BLaER1 treated with 17β-estradiol and CSF1 and Interleukin-3, amounts not matched to agents 10 nM and 100 nM (cell line): ENCODE measurements at regions not wholly inside any gene's neighbourhood (a gene's known extent, or its start where the extent isn't known, plus 50 kb on each side); places are given as distances from the start of the nearest gene placed in this dataset.
A peak's percentile ranks its signal among the peaks of the same experiment; 100 is the strongest.

Experiments used
- H3K27ac ChIP-seq, 11 experiments: shearing (Covaris generic); formaldehyde crosslinking; 2 replicates each; pipeline ENCODE4 v1.8.1; 2022
- H3K27me3 ChIP-seq, 11 experiments: shearing (Covaris generic); formaldehyde crosslinking; 2 replicates each; pipeline ENCODE4 v1.8.1; 2022
- H3K36me3 ChIP-seq, 11 experiments: shearing (Covaris generic); formaldehyde crosslinking; 2 replicates each; pipeline ENCODE4 v1.8.1; 2022
- H3K4me1 ChIP-seq, 10 experiments: shearing (Covaris generic); formaldehyde crosslinking; 2 replicates each; pipeline ENCODE4 v1.8.1; 2022
- H3K4me2 ChIP-seq, 11 experiments: shearing (Covaris generic); formaldehyde crosslinking; 2 replicates each; pipeline ENCODE4 v1.8.1; 2022
- H3K4me3 ChIP-seq, 10 experiments: shearing (Covaris generic); formaldehyde crosslinking; 2 replicates each; pipeline ENCODE4 v1.8.1; 2022
- H3K9ac ChIP-seq, 11 experiments: shearing (Covaris generic); formaldehyde crosslinking; 2 replicates each; pipeline ENCODE4 v1.8.1; 2022
- H3K9me3 ChIP-seq, 11 experiments: shearing (Covaris generic); formaldehyde crosslinking; replicated peaks in 1 of 11; 2 replicates each; pipeline ENCODE4 v1.8.1; 2022
- H4K20me1 ChIP-seq, 11 experiments: shearing (Covaris generic); formaldehyde crosslinking; 2 replicates each; pipeline ENCODE4 v1.8.1; 2022
- Cebpa-rat ChIP-seq, 11 experiments: shearing (Covaris generic); IDR thresholded peaks; 2 replicates each; pipeline ENCODE4 v1.8.1; 2022

DNA sequence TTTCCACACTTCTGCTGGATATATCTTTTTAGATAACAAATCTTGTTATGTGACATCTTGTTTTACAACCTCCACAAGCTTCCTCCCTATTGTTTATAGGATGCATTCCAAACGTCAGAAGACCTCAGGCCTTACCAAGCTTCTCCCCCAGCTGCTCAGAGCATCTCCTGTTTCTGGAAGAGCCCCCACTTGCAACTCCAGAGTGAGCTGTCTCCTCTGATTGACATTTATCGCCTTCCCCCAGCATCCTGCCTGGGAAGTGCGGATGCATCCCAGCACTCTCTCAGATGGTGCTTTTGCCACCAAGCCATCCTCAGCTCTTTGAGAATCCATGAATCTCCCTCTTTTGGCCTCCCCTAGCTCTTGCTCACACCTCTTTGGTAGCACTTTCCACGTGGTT, 123.5 kb downstream of the LRRC70 start:
- H3K9ac ChIP-seq, result no peak overlapping the region
- H4K20me1 ChIP-seq, result no peaks in the 10 kb centered on the region
- no peaks in the 10 kb centered on the region for H3K9me3 ChIP-seq
- no peak overlapping the region for H3K27ac ChIP-seq
- no peak overlapping the region for H3K4me2 ChIP-seq
- TF ChIP-seq Cebpa-rat (IDR thresholded peaks at IDR 0.05), result no peak
- no peaks in the 10 kb centered on the region for H3K27me3 ChIP-seq
- H3K4me3 ChIP-seq, result no peak overlapping the region
- peaks cover 0 to 17% (median 0%) of the 10 kb centered on the region in 10 experiments; a peak in 6 of 20 replicates for H3K4me1 ChIP-seq
- H3K36me3 ChIP-seq, result no peaks in the 10 kb centered on the region

DNA sequence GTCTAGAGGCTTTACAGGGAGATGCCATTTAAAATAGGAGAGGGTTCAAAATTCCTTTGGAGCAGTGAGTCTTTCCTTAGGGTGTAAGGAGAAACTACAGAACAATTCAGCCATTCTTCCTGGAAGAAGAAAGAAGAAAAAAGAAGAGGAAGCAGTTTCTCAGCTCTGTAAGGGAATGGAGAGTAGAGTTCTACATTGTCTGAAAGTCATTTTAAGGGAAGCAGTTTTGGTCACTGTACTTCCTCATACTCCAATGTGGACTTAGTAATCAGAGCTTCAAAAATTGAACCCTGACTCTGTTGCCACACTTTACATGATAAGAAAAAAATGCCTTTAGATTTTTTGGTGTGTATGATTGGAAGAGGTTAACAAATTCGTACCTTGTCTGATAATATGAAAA, 122.4 kb downstream of the LRRC70 start:
- Histone ChIP-seq H3K9ac (no peak overlapping the region), H3K36me3 (no peaks in the 10 kb centered on the region), H3K4me1 (peaks cover 0 to 15% (median 0%) of the 10 kb centered on the region in 10 experiments; a peak in 6 of 20 replicates), H3K27me3 (no peaks in the 10 kb centered on the region), H3K27ac (peak overlapping the region in 3 of 11 experiments; percentile 25 to 47 (median 30); a peak in 4 of 22 replicates), H3K4me2 (peak overlapping the region in 3 of 11 experiments; percentile 21 to 65 (median 41); a peak in 5 of 22 replicates), H3K9me3 (peaks cover 0 to 4% (median 0%) of the 10 kb centered on the region in 11 experiments; a peak in 1 of 22 replicates), H4K20me1 (no peaks in the 10 kb centered on the region), H3K4me3 (no peak overlapping the region)
- TF ChIP-seq Cebpa-rat (IDR thresholded peaks at IDR 0.05), result no peak

- Histone ChIP-seq H3K27me3 (no peaks in the 10 kb centered on the region), H3K27ac (no peak overlapping the region), H3K36me3 (no peaks in the 10 kb centered on the region), H3K9me3 (peaks cover 0 to 4% (median 0%) of the 10 kb centered on the region in 11 experiments; a peak in 1 of 22 replicates), H4K20me1 (no peaks in the 10 kb centered on the region), H3K4me1 (peaks cover 0 to 15% (median 0%) of the 10 kb centered on the region in 10 experiments; a peak in 6 of 20 replicates), H3K4me2 (no peak overlapping the region), H3K4me3 (no peak overlapping the region), H3K9ac (no peak overlapping the region)
- no peak for TF ChIP-seq Cebpa-rat (IDR thresholded peaks at IDR 0.05)
These were observed 120.1 kb downstream of the LRRC70 start for GRCh38 chr5:62698756-62699155.

GRCh38 chr5:62695274-62695673, 116.7 kb downstream of the LRRC70 start:
- H3K4me1 ChIP-seq, result peaks cover 0 to 18% (median 6%) of the 10 kb centered on the region in 10 experiments; a peak in 16 of 20 replicates
- no peak overlapping the region for H3K27ac ChIP-seq
- H3K4me3 ChIP-seq, result no peak overlapping the region
- H4K20me1 ChIP-seq, result no peaks in the 10 kb centered on the region
- no peak for TF ChIP-seq Cebpa-rat (IDR thresholded peaks at IDR 0.05)
- H3K4me2 ChIP-seq, result no peak overlapping the region
- no peak overlapping the region for H3K9ac ChIP-seq
- no peaks in the 10 kb centered on the region for H3K36me3 ChIP-seq
- no peaks in the 10 kb centered on the region for H3K27me3 ChIP-seq
- H3K9me3 ChIP-seq, result peaks cover 0 to 11% (median 0%) of the 10 kb centered on the region in 11 experiments; a peak in 5 of 22 replicates

- TF ChIP-seq Cebpa-rat (IDR thresholded peaks at IDR 0.05), result no peak
- Histone ChIP-seq H3K9ac (no peak overlapping the region), H3K9me3 (peaks cover 0 to 11% (median 0%) of the 10 kb centered on the region in 11 experiments; a peak in 5 of 22 replicates), H3K4me1 (peaks cover 4 to 30% (median 16%) of the 10 kb centered on the region in 10 experiments; a peak in 17 of 20 replicates), H3K36me3 (no peaks in the 10 kb centered on the region), H4K20me1 (no peaks in the 10 kb centered on the region), H3K4me3 (no peak overlapping the region), H3K4me2 (no peak overlapping the region), H3K27me3 (no peaks in the 10 kb centered on the region), H3K27ac (no peak overlapping the region)
These were observed 114.5 kb downstream of the LRRC70 start for GRCh38 chr5:62692946-62693713.

GRCh38 chr5:62691946-62692345, 113.3 kb downstream of the LRRC70 start:
- Histone ChIP-seq H3K9ac (no peak overlapping the region), H4K20me1 (no peaks in the 10 kb centered on the region), H3K27me3 (no peaks in the 10 kb centered on the region), H3K4me2 (no peak overlapping the region; a peak in 1 of 22 replicates), H3K36me3 (no peaks in the 10 kb centered on the region), H3K4me3 (no peak overlapping the region), H3K4me1 (peaks cover 4 to 30% (median 16%) of the 10 kb centered on the region in 10 experiments; a peak in 17 of 20 replicates), H3K9me3 (peaks cover 0 to 17% (median 3%) of the 10 kb centered on the region in 11 experiments; a peak in 11 of 22 replicates), H3K27ac (no peak overlapping the region)
- TF ChIP-seq Cebpa-rat (IDR thresholded peaks at IDR 0.05), result no peak

DNA sequence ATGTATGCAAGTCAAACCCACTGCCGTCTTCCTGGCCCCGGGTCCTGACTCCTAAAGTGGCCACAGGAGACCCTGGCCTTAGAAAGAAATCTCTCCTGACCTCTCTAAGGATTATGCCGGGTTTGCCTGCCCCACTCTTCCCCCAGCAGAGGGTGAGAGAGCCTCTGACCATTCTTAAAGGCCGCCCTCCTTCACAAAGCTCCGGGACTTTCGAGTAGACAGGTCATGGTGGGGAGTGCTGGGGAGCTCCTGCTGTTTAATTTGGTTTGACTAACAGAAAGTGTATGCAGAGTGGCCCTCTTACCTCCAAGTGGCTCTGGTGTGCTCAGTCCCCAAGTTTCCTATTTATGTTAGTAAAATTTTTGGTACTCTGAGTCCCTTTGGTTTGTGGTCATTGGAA, 111.8 kb downstream of the LRRC70 start:
- H3K27me3 ChIP-seq, result no peaks in the 10 kb centered on the region
- H3K9me3 ChIP-seq, result peaks cover 0 to 27% (median 8%) of the 10 kb centered on the region in 11 experiments; a peak in 12 of 22 replicates
- H3K4me1 ChIP-seq, result peaks cover 4 to 30% (median 16%) of the 10 kb centered on the region in 10 experiments; a peak in 17 of 20 replicates
- no peaks in the 10 kb centered on the region for H4K20me1 ChIP-seq
- peak overlapping the region in 10 of 11 experiments; percentile 43 to 84 (median 71); a peak in 19 of 22 replicates for H3K27ac ChIP-seq
- no peaks in the 10 kb centered on the region for H3K36me3 ChIP-seq
- peak overlapping the region in 10 of 11 experiments; percentile 22 to 91 (median 57); a peak in 15 of 22 replicates for H3K4me2 ChIP-seq
- TF ChIP-seq Cebpa-rat (IDR thresholded peaks at IDR 0.05), result no peak
- no peak overlapping the region for H3K4me3 ChIP-seq
- H3K9ac ChIP-seq, result peak overlapping the region in 8 of 11 experiments; percentile 9 to 68 (median 58); a peak in 12 of 22 replicates

- peaks cover 0 to 27% (median 8%) of the 10 kb centered on the region in 11 experiments; a peak in 12 of 22 replicates for H3K9me3 ChIP-seq
- peak overlapping the region in 4 of 10 experiments; percentile 5 to 35 (median 27); a peak in 3 of 20 replicates for H3K4me3 ChIP-seq
- H3K4me2 ChIP-seq, result peak overlapping the region in 10 of 11 experiments; percentile 22 to 91 (median 57); a peak in 17 of 22 replicates
- H3K27ac ChIP-seq, result peak overlapping the region in 10 of 11 experiments; percentile 43 to 84 (median 71); a peak in 18 of 22 replicates
- no peak for TF ChIP-seq Cebpa-rat (IDR thresholded peaks at IDR 0.05)
- H3K27me3 ChIP-seq, result no peaks in the 10 kb centered on the region
- peaks cover 4 to 30% (median 16%) of the 10 kb centered on the region in 10 experiments; a peak in 17 of 20 replicates for H3K4me1 ChIP-seq
- H3K36me3 ChIP-seq, result no peaks in the 10 kb centered on the region
- H4K20me1 ChIP-seq, result no peaks in the 10 kb centered on the region
- H3K9ac ChIP-seq, result peak overlapping the region in 7 of 11 experiments; percentile 20 to 68 (median 63); a peak in 12 of 22 replicates
These were observed 111.2 kb downstream of the LRRC70 start for GRCh38 chr5:62689599-62690368.
